Tongue (tissue), 1 donor: ENCODE measurements at regions not wholly inside any gene's neighbourhood (a gene's known extent, or its start where the extent isn't known, plus 50 kb on each side); places are given as distances from the start of the nearest gene placed in this dataset.
"Not testable (repeated sequence)": the region's sequence is repeated elsewhere in the genome, so short reads cannot be mapped to it uniquely, and the experiment has no call there.

ENCODE experiments used
- DNase-seq: peaks from one replicate; pipeline ENCODE4 v3.0.0-alpha.2; 2015

DNA sequence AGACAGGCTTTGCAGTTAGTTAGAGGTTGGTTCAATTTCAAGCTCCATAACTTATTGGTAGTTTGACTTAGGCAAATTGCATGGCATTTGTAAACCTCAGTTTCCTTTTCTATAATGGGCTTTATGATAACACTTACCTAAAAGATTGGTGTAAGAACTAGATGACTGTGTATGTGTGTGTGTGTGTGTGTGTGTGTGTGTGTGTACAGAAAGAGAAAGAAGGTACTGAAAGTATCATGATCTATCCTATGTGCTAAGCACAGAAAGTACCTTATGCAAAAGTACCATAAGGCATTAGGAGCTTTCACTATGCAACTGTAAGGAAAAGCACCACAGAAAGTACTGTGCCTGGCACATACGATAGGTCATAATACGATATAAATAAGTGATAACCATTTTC is 304.3 kb upstream of the KITLG start:
- DNase-seq, result no peak

DNA sequence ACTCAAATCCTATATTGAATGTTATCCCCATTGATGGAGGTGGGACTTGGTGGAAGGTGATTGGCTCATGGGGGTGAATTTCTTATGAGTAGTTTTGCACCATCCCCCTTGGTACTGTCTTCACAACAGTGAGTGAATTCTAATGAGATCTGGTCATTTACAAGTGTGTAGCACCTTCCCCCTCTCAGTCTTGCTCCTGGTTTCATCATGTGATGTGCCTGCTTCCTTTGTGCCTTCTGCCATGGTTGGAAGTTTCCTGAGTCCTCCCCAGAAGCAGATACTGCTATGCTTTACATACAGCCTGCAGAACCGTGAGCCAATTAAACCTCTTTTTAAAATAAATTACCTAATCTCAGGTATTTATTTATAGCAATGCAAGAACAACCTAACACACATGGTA is 302.4 kb upstream of the KITLG start:
- DNase-seq, result no peak

DNA sequence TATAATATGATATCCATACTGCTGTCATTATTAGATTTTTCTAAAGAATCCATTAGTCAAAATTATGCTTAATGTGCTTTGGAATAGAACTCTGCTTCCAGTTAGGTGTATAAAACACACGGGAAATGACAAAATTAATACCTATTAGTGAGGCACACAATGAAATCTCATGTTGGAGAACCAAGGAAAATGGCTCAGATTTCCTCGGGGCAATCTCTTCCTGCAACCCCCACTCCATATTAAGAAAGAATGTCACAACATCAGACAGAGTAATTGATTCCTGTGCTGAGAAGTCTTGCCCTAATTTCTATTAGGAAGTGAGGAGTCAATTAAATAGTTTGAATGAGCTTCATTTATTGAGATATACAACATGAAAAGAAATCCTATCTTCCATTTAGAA is 299.8 kb upstream of the KITLG start:
- DNase-seq, result no peak

DNA sequence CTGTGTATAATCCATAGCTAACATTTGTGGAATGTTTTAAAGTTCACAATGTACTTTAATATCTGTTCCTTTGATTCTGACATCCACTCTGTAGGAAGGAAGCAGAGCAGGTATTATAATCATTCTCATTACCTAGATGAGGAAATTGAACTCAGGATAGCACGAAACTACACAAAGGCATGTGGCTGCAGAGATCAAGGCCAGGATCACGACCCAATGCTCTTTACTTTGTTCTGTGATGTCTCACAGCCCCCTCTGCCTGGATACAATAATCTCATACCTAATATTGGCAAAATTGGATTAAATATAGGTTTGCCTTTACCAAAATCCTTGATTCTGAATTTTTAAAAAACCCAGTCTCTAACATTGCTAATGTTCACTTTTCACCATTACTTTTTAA is 298.0 kb upstream of the KITLG start:
- no peak for DNase-seq

DNA sequence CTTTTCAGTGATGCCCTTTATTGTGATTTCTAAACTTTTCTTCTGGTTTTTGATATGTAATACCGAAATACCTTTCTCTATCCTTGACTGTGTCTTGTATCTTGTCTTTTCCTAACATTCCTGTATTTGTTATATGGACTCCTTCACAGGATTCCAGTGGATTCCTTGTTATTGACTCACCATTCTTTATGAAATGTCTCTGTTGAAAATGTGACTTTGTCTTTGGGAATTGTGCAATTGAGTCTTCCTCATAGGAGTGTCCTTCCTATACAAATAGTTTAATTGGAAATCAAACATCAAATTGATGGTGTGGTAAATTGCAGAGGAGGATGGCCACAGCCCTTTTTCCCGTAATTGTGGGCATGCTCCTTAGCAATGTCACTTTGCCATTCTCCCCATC is 296.6 kb upstream of the KITLG start:
- no peak for DNase-seq

DNA sequence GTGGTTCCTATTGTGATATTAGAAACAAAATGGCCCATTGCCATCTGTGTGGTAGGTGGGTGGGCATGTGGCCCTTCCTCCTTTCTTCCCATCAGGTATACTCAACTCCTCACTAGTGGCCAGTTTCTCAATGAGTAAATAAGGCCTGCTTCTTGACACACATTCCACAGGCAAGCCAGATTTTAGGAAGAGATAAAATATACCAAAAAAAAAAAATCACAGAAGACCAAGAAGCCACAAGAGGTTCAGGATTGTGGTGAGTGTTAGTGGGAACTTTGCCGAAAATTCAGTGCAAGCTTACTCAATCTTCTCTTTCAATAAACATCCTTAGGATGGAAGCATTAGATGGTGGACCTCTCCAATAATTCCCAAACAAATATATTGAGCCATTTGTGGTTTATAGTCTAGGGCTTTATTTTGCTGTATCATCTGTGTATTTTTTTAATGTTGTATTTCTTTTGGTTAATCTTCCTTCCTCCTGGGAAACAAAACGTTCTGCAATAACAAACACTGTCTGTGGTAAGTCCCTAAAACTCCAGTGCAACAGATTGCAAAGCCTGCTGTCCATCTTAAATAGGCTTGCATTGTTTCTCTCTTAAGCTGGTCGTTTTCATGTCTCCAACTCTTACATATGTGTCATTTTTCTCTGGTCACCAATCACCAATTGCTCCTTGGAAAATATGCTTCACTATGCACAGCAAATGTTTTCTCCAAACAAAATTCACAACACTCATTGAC is 289.9 kb upstream of the KITLG start:
- no peak for DNase-seq

DNA sequence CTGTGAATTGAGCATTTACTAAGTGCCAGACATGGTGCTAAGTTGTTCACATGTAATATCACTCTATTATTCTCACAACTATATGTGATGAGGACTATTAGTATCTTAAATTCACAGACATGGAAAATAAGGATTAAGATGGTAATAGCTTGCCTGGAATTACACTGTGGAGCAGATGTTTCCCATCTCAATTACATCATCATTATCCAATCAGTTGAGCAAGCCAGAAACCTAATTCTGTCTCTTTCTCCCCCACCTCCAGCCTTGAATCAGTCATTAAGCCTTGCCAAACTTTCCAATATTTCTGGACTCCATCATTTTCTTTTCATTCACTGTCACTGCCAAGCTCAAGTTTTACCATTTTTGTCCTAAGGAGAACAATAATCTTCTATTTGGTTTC is 287.8 kb upstream of the KITLG start:
- DNase-seq, result peak; percentile 6

DNA sequence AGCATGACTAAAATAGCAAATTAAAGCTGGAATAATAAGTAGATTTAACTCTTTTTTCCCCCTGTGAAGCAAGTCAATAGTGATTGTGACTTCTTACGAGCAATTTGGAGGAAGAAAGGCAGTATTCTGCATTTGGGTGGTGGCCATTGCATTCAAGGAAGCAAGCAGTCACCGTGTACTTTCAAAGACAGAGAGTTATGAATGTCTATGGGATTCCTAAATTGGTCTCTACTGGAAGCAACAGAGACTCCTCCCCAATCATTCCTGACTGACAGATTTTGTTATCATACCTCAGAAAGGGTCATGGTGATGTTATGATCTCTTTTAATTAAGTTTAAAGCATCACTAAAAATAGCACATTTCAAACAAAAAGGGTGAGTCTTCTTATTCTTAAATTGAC is 287.2 kb upstream of the KITLG start:
- DNase-seq, result no peak

DNA sequence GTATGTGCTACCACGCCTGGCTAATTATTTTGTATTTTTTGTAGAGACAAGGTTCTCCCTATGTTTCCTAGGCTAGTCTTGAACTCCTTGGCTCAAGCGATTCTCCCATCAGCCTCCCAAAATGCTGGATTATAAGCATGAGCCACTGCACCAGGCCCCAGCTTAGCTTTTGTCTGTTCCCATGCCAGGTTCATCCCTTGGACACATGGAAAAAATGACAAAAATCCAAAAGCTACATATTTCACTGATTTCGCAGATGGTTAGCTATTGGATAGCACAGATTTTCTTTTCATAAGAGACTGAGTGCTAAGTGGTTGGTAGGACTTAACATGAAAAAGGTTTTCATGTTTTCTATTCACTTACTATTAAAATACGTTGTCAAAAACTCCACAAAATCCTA is 286.6 kb upstream of the KITLG start:
- no peak for DNase-seq

DNA sequence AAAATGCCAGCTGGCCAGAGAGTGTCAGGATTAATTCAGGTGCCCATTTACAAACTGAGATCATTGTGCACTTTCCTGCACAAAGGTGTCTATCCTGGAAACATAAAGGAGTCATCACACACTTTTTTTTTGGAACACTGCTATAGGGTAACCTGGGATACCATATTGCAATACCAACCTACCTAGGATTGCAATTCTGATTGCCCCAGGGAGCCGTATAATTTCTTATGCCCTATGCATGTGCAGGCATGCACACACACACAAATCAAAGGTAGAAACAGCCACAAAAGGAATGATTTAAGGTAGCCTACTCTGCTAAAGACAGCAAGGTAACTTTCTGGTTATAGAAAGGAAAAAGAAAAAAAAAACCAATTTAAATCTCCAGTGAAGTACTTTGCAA is 285.3 kb upstream of the KITLG start:
- DNase-seq, result no peak

DNA sequence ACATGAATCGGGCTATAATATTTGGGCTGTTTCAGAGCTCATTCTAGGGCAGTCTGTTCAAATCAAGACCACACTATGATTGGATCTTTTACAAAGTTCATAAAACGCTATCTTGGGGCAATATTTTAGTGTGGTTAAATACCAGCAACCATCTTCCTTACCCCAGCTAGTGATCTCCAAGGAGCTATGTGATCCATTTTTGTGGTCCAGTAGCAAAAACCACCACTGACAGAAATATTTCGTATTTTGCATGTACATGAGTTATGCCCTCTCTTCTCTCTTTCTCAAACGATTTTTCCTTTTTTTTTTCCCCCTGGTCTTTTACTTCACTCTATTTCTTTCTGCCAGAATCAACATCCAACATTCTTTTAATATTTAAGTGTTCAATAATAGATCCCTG is 280.6 kb upstream of the KITLG start:
- DNase-seq, result no peak

DNA sequence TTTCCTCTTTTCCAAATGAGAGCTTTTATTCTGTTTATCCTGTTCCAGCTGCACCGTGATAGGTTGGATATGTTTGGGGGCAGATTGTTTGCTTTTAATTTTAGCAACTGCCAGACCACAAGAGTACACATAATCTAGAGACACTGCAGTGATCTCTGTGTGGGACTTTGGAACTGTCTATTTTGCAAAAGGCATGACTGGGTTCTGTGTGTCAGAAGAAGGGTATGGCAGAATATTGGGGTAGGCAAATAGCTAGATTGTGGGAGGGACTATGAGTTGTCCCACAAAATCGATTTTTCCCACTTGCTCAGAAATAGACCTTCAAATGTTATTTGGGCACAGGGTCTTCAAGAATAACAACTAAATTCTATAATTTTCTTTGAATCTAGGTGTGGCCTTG is 275.9 kb upstream of the KITLG start:
- no peak for DNase-seq

DNA sequence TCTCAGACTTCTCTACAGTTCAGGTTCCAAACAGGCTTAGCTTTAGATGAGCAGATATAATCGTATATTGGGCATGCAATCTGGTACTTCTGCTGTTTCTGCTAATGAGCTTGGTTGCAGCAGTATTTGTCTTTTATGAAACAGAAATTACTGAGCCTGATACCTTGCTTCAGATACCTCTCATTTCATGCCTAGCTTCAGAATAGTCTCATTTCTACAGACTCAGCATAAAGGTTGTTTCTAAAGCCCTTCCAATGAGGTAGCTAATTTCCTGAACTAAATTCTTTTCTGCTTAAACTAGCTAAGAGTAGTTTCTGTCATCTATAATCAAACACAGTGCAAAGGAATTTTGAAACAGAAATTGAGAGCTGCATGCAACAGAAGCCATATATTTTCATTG is 275.0 kb upstream of the KITLG start:
- no peak for DNase-seq

DNA sequence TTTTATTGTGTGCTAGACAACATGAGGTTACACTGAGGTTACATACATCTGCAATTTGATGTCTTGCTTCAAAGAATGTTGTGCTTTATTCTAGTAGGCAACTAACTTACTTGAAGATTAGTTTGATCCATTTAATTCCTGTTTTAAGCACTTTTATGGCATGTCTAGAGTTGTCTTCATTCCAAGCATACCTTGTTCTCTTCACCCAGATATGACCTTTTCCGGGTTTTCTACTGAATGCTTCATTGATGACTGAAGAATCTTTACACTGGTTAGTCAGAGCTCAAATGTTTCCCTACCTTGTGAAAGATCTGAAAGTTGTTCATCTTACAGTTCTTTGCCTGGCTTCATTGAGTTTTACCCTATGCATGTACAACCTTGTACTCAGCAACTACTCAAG is 274.0 kb upstream of the KITLG start:
- DNase-seq, result no peak

DNA sequence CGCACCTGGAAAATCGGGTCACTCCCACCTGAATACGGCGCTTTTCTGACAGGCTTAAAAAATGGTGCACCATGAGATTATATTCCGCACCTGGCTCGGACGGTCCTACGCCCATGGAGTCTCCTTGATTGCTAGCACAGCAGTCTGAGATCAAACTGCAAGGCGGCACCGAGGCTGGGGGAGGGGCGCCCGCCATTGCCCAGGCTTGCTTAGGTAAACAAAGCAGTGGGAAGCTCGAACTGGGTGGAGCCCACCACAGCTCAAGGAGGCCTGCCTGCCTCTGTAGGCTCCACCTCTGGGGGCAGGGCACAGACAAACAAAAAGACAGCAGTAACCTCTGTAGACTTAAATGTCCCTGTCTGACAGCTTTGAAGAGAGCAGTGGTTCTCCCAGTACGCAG is 267.0 kb upstream of the KITLG start:
- not testable (repeated sequence) for DNase-seq

DNA sequence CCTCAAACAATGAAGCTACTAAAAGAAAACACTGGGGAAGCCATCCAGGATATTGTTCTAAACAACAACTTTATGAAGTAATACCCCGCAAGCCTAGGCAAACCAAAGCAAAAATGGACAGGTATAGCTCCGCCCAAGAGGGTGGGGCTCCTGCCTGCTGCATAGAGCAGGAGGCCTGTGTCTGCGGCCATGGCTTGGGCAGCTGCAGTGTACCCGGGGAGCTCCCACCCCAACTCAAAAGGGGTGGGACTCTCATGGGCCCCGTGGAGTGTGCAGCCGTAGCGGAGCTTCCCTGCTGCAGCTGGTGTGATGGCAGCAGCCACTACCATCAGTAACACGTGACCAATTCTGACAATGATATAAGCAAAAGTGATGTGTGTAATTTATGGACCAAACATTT is 264.2 kb upstream of the KITLG start:
- no peak for DNase-seq

DNA sequence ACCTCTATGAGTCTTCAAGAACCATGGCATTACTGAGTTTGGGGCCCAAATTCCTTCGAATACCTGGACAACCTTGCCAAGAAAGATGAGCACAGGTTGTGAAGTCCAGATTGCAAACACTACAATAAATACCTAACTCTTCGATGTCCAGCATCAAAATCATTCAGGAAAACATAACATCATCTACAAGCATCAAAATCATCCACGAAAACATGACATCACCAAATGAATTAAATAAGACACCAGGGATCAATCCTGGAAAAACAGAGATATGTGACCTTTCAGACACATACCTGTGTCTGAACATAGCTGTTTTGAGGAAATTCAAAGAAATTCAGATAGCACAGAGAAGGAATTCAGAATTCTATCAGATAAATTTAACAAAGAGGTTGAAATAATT is 262.0 kb upstream of the KITLG start:
- no peak for DNase-seq

DNA sequence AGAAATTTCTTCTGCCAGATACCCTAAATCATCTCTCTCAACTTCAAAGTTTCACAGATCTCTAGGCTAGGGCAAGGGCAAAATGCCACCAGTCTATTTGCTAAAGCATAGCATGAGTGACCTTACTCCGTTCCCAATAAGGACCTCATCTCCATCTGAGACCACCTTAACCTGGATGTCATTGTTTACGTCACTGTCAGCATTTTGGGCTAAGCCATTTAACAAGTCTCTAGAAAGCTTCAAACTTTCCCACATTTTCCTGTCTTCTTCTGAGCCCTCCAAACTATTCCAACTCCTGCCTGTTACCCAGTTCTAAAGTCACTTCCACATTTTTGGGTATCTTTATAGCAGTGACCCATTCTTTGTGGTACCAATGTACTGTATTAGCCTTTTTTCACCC is 259.2 kb upstream of the KITLG start:
- DNase-seq, result no peak

DNA sequence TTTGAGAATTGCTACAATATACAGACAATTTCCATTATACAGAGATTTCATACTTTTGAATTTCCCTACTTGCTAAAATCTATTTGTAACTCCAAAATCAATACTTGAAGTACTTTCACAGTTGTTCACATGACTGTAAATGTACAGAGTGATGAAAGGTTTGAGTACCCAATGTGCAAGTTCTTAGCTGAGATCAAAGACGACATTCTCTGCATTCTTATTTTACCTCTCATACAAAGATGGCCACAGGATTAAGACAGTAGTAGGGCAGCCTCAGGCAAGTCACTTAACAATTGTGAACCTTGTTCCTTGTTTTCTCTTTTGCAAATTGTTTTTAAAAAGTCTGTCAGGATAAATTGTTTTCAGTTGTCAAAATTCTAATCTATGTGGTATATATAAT is 255.9 kb upstream of the KITLG start:
- DNase-seq, result no peak

DNA sequence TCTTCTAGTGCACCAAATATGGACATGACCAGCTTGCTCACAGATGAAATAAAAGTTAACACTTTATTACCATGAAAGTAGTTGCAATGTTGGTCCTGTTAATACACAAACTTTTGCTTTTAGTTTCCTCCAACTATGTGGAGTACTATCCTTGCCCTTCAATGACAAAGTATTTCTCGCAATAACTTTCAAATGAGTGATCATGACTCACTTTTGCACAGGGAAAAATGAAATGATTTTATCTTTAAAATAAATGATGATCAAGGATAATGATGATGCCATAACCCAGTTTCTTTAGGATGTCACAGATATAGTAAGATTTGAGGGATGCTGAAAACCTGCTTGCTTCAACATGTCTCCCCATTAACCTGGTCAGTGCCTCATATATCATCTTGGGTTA is 254.0 kb upstream of the KITLG start:
- DNase-seq, result no peak

DNA sequence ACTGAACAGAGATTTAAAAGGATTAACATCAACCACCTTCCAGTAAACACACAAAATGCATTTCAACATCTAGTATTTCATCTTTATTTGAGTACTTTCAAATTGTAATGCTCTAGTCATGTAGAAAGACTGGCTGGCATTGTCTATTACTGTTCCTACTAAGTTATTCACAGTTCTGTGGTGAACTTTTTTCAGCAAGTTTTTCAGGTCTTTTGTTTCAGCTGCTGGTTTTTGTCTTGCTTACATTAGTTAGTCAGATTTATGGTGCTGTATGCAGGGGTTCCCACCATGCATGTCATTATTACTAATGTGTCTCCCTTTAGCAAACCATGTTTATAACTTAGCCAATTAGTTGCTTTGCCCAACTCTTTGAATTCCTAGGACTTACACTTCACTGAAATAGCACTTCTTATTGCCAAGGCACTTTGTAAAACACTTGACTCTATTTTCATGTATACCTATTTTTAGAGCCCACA is 253.4 kb upstream of the KITLG start:
- DNase-seq, result no peak

DNA sequence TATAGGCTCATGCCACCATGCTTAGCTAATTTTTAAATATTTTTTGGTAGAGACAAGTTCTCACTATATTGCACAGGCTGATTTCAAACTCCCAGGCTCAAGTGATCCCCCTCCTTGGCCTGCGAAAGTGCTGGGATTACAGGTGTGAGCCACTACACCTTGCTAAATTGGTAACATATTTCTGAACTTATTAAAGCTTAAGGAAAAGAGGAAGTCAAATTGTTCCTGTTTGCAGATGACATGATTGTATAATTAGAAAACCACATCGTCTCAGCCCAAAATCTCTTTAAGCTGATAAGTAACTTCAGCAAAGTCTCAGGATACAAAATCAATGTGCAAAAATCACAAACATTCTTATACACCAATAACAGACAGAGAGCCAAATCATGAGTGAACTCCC is 248.3 kb upstream of the KITLG start:
- not testable (repeated sequence) for DNase-seq

DNA sequence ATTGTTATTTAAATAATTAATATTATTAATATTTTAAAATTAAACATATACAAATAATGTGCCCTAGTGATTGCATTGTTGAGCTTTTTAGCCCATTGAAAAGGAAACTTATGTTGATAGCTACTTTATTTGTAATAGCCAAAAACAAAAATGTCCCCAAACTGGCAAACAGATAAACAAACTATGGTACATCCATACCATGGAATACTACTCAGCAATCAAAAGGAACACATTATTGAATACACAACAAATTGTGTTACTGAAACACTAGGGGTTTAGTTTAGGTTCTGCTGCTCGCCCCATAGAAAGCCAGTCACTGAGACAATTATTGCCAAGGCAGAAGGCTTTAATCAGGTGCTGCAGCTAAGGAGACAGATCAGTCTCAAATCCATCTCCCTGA is 239.7 kb upstream of the KITLG start:
- no peak for DNase-seq

DNA sequence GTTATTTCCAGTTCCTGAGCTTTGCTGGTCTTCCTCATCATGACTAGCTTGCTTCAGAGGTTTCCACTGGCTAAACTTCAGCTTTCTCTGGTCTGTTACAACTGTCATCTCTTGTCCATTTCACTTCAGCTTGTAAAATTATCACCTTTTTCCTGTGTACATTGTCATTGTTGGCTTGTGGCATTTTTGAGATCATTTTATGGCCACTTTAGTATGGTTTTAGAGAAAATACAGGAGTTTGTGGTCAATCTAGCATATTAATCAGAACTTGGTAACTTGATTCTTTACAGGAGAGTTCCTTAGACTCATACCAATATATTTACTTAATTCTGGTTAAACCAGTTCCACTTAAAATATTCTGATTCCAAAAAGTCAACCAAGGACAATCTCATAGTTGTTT is 235.9 kb upstream of the KITLG start:
- no peak for DNase-seq

DNA sequence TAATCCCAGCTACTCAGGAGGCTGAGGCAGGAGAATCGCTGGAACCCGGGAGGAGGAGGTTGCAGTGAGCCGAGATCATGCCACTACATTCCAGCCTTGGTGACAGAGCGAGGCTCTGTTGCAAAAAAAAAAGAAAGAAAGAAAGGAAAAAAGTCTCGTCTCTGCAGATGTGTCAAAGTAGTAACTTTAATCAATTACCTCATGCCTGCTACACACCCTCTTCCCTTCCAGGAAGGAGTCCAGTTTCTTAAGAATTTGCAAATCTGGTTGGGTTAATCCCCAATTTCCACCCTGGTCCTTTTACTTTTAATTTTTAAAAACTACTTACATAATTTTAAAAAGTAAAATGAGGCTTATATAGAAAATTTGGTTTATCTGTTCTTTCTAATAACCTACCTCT is 234.5 kb upstream of the KITLG start:
- no peak for DNase-seq
